ENCODE measurements at regions not wholly inside any gene's neighbourhood (a gene's known extent, or its start where the extent isn't known, plus 50 kb on each side); places are given as distances from the start of the nearest gene placed in this dataset.

DNA sequence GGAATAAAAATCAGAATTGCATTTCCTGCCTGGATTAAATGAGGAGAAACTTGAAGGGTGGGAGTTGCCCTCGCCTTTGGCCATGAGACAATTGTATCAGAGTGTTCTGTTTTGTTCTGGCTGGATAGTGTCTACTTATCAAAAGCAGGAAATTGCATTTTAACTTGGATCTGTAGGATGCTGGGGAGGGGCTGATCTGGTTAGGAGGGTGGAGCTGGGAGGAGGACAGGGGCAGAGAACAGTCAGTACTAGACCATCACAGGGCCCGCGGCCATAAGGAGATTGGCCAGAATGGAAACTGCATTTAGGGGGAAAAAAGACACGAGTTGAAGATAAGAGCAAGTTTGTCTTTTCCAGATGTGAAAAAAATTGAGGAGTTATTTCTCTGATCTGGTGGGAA lies 199.1 kb upstream of the POU3F3 start:
- no peak for DNase-seq

DNA sequence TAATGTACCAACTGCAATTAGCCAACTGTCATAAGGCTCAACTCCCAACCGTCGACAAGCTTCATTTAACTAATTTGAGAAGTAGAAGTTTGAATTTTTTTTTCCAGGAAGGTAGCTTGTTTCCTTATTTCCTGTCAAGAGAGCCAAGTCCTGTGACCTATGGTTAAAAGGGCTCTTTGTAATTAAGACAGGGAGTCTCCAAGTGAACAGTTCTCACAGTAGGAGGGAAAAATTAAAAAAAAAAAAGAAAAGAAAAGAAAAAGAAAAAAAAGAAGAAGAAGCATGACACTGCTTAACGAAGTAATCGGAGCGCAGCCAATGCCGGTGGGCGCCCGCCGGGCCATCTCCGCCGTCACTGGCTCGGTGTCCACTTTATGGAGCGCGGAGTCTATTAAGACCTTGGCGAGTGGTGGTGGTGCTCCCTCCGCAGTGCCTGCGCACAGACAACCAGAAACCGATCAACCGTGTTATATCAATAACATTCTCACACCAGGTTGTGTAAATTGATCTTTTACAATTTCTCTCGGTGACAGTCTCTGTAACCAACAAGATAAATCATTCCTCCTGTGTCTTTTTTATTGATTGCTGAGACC lies 197.2 kb upstream of the POU3F3 start:
- no peak for DNase-seq

DNA sequence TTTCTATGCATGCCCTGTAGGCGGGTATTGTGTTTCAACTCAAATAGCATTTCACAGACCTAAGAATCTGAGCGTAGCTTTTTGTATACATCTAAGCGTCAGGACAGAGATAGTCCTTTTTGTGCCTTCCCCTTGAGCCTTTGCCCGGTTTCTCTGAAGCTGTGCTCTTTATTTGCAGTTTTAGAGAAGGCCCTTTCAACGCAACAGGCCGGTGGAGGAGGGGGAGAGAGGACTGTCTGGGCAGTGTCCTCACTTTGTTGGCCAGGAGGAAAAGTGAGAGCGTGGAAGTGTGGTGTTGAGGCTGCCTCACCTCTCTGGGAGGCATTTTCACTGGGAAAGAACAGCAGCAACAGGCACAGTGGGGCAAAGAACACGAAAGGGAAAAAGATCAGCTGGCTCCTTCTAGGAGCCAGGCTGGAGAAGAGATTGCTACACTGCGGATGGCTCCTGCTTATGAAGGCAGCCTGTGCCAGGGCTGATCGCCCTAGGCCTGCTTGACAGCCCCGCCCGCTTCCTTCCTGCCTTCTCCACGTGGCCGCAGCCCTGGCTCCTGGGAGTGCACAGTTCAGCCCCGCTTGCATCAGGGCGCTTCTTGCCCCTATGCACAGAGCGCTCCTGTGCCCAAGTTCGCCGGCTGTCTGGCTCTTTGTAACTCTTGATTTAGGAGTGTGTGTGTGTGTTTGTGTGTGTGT lies 195.6 kb upstream of the POU3F3 start:
- no peak for DNase-seq

DNA sequence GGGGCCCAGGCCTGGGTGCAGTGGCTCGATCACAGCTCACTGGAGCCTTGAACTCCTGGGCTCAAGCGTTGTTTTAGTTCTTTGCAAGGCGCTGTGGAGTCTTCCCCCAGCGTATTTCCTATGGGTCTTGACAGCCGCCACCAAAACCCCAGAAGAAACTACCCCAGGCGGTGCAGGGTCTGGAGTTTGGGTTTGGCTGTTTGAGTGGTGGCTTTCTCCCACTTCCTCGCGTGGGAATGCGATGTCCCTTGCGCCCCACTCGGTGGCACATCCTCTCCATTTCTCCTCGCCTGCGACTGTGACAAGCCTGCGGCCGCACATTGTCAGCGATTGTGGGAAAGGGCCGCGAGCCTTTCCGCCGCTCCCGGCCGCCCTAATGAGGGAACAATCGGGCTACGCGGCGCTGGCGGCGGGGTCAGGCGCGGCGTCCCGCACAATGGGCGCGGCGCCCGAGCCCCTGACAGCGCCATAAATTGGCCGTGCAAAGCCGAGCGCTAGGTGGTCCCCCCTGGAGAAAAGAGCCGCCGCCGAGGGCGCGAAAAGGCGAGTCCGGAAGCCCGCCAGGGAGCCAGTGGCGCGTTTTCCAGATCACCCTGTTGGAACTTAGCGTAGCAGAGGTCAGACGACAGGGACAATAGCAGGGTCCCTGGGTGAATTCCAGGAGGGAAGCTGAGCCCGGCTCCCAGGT lies 194.9 kb upstream of the POU3F3 start:
- DNase-seq, result no peak

DNA sequence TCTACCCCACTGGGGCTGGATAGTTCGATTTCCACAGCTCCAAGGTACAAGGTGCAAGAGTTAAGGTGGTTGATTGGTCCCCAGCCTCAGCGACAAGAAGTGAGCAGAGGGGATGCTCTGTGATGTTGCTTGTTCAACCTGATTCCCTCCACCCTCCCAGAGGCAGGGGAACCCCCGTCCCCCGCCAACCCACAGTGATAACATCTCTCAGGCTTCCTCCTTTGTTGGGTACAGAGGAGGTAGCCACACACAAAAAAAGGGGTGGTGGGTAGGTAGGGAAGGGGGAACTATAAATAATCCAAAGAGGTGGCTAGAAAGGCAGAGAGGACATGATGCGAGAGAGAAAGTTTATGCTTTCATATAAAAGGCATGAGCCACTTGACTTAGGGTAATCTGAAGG lies 192.9 kb upstream of the POU3F3 start:
- no peak for DNase-seq

DNA sequence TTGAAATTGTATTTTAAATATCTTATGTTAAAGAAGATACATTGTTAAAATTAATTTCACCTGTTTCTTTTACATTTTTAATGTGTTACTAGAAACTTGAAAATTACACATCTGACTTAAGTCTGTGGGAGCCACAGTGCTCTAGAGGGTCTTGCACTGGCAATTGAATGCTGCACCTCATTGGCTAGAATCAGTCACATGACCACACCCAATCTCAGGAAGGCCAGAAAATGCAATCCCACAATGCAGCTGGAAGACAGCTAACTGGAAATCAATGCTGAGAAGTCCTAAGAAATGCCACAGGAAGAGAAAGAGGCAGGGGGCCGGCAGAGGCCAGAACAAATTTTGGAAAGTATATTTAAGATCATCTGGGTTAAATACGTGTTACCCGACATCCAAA lies 189.2 kb upstream of the POU3F3 start:
- no peak for DNase-seq

DNA sequence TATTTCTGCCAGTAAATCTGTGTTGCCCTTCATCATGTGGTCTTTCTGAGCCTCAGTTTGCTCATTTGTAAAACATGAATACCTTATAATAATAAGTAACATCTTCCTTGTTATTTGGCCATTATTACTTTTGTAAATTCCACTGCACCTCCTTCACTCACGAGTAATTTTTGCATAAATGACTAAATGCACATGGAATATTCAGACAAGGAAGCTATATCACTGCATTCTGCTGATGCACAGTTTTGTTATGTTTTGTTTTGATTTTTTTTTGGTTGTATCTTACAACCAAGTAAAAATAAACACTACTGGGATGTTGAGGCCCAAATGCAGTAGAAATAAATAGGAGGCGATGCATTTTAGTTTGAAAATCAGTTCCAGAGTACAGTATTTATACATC lies 185.3 kb upstream of the POU3F3 start:
- no peak for DNase-seq

DNA sequence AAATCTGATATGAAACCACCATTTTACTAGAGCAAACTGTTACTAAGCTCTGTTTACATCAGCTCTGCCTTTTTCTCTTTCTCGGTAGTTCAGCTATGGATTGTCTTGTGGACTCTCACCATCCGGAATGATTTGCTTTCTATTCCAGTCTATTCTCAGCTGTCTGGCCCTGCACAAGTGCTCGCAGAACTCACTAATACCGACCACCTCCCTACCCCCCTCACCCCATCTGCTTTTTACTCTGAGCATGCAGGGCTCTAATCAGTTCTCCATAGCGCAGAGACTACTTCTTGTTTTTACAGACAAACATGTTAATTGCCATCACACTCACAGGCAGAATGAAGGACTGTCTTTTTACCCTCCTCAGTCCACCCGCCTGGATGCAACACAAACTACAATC lies 180.7 kb upstream of the POU3F3 start:
- DNase-seq, result no peak

DNA sequence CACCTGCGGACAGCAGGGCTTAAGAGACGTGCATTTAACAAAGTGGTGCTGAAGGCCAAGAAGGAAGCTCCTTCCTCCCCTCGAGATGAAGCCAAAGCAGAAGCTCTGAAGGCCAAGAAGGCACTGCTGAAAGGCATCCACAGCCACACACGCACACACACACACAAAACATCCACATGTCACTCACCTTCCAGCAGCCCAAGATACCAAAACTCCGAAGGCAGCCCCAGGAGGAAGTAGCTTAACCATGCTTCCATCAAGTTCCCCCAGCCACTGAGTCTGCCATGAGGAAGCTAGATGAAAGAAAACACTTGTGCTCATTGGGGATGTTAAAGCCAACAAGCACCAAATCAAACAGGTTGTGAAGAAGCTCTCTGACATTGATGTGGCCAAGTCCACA lies 175.7 kb upstream of the POU3F3 start:
- DNase-seq, result no peak

DNA sequence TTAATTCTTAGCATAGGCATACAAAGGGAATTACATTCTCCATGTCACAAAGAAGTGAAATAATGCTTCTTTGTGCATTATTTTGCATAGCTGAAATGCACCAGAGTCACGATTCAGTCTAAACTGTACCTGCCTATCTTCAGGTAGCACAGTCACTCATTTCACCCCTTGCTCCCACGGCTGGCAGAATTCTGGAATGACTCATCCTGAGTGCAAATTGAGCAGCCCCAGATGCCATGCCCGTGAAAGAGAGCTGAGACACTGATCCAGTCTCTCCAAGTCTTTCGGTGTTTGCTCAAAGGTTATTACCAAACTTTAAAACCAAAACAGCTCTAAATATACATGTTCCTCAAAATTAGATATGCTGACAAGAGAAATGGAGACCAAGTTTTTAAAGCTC lies 168.3 kb upstream of the POU3F3 start:
- no peak for DNase-seq

DNA sequence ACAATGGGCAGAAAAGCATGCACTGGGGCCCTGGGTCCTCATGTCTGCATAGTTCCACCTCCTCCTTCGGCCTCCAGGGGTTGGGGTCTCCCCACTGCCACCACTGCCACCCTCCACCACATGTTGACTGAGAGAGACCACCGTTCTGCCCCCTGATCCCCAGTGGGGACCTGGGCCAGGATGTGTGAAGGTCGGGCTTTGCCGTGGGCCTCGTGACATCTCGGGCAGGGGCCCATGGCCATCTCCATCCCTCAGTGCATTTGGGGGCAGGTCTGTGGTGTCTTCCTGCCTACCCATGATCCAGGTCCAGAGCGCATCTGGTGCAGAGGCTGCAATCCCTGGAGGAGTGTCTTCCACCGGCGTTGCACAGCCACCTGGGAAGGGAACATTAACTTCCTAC lies 166.8 kb upstream of the POU3F3 start:
- DNase-seq, result no peak

DNA sequence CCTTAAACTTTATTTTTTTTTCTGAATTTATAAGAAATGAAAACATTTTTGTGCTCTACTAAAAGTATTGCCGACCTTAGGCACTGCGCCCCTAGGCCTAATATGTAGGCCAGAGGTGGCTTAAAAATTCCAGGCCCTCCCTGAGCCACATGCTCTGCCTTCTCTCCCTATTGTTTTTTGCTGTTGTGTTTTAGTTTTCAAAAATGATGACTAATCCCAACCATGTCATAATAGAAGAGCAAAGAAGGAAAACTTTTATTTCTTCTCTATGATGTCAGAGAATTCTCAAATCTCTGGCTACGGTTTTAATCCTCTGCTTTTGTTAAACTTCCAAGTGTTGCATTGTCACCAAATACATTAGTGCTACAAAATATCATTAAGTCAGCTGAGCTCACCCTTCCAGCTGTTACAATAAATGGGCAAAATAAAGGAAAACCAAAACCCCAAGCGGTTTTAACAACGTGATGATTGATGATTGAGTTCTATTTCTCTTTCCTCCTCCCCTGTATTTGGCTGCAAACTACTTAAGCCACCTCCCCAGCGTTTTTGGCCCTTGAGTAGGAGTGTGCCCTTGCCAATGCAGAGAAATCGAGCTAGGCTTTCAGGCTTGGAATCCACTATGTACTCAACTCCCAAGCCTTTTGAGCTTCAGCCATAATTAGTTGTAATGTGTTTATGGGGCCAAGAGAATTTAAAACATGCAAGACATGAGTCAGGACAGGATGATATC lies 163.5 kb upstream of the POU3F3 start:
- DNase-seq, result peak; percentile 1

DNA sequence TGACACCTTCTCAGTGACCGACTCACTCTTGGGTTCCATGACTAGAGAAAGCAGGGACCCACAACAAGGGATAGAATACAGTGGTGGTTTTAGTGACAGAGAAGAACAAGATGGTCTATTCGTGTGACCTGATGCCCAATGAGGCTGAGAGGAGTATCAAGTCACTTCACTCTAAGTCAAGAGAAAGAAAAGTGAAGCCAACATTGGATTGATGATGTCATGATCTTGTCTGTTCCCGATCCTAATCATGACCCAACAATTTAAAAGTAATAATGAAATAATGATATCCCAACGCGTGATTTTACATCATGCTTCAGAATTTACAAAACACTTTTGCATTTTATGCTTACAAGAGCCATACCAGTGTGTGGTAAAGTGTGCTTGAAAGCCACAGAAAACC lies 155.6 kb upstream of the POU3F3 start:
- no peak for DNase-seq

DNA sequence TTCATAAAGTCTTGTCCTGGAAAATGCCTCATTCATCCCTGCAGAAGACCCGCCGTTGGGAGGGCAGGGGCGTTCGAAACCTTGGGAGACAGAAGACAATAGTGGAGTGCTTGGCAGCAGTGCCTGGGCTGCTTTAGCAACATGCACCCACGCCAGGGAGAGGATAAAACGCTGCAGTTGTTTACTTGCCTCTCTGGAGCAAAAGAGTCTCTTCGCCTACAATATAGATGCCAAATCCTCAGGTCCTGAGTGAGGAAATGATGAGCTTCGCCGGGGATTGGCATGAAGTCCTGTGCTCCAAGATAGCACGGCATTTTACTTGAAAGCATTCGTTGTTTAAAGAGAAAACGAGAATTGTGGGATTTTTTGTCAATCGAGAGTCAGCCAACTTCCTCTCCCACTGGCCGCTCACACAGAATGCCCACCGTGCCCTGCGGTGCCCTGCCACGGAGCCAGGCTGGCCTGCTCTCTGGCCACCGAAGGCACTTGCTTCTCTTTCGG lies 152.5 kb upstream of the POU3F3 start:
- no peak for DNase-seq

DNA sequence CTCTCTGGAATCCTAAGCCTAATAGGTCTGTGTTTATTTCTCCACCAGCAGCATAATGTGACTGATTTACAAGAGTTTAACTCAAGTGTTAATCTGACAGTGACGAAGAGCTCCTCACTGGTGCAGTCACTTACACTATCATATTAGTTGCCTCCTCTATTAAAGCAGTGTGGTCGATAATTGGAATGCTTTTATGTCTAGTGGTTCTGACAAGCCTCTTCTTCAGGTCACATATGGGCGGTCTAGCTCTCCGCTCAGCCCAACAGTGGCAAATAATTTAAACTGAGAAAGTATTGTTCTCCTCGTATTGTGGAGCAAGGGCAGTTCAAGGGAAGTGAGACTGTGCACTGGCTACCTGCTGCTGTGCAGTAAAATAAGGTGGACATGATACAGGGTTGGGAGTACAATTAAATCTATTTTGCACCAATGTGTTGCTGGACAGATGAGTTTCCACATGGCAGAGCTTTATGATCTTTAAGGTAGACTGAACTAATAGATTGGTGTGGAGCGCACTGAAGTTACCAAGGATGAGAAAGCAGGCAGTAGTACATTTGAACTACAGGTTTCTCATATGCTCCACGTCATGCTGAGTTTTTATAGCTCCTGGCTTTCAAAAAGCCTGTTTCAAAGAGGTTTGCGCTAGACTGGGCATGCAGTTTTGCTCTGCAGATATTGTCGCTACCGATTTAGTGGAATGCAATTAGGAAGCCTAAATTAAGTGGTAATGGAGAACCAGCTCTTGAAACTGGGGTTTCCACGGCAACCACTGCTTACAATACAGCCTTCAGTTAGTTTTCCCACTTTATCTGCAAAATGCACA lies 151.7 kb upstream of the POU3F3 start:
- DNase-seq, result no peak

DNA sequence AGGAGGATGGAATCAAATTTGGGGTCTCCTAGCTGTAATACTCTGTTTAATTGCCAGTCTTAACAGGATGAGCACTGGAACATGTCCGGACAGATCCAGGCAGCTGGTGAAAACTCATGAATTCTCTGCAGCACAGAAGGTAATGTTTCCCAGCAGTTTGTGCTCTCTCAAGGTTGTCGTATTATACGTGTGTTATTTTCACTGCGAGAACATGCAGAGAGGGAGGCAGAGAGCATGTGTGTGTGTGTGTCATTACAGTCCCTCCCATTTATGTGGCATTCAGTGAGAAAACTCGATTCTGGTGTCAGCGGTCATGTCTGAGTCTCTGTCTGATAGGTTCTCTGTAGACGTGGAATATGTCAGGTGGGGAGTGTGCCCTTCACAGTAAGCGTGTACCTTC lies 150.2 kb upstream of the POU3F3 start:
- DNase-seq, result no peak

DNA sequence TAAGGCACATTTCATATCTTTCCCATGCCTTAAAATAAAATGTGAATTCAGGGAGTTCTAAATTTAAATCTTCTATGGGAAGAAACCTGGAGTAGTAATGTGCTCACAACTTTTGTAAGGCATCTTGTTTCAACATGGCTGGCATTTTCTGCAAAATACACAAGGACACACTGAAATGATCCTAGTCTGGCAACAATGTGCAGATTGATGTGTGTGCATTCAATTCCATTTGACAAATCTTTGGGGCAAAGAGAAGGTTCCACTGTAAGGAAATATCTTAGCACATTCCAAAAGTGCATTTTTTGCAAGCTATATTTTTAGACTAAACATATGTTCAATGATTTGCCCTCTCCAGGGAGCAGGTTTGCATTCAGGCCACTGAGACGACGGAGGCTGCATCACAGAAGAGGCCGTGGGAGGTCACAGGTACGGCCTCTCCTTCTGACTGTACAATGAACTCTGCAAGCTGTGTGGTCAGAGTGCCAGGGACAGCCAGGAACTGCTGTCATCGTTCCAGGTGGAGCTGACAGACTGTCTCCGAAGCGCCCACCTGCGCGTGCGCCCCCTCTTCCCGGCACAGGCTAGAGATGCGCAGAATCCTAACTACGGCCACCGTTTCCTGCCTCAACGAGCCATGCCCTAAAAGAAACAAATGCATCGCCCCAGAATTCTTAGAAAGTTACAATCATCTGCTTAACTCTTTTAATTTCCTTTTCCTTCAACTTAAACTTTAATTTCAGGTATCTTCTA lies 149.2 kb upstream of the POU3F3 start:
- no peak for DNase-seq

DNA sequence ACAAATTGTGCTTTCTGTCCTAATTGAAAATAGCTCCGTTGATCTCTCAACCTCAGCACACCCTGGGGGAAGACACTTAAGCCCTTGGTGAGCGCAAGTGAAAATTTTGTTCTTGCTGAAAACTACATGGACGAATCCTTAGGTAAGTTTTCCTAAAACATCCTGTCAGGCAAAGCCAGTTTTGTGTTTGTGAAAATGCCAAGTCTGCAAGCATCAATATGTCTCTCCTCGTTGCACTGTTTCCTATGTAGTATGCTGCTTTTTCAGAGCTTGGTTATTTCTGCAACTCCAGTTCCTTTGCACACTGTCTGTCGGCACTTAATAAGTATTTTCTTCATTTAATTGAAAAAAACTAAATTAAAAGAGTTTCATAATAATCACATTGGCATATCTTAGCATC lies 146.9 kb upstream of the POU3F3 start:
- no peak for DNase-seq

DNA sequence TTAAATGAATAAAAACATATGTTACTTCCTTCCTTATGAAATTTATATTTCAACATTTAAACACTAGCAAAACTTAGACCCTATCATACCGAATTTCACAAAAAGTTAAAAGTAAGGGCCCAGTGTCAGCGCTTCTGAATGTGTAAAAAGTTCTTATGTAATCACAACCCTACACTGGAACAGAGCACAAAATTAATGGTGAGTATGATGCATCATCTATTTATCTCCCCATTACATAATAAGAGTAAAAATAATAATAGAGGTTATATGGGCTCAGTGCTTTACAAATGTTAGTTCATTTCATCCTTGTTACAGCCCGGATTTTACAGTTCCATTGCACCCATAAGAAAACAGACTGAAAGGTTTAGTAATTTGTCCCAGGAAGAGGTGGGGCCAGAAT lies 144.9 kb upstream of the POU3F3 start:
- DNase-seq, result no peak

DNA sequence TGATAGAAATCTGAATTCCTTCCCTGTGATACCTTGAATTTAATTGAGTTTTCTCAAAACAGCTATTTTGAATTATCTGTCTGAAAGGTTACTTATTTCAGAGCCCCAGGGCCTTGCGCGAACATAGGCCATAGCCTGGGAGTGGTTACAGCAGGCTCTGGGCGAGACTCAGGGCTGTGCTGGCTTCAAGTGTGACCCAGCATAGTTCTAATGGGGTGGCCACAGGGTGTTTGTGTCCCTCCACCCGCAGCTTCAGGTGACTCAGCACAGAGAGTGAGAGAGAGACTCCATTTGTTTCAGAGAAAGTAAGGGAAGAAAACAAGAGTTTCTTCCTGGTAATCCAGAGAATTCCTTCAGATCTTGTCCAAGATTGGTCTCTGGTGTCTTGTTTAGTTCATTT lies 137.9 kb upstream of the POU3F3 start:
- no peak for DNase-seq

DNA sequence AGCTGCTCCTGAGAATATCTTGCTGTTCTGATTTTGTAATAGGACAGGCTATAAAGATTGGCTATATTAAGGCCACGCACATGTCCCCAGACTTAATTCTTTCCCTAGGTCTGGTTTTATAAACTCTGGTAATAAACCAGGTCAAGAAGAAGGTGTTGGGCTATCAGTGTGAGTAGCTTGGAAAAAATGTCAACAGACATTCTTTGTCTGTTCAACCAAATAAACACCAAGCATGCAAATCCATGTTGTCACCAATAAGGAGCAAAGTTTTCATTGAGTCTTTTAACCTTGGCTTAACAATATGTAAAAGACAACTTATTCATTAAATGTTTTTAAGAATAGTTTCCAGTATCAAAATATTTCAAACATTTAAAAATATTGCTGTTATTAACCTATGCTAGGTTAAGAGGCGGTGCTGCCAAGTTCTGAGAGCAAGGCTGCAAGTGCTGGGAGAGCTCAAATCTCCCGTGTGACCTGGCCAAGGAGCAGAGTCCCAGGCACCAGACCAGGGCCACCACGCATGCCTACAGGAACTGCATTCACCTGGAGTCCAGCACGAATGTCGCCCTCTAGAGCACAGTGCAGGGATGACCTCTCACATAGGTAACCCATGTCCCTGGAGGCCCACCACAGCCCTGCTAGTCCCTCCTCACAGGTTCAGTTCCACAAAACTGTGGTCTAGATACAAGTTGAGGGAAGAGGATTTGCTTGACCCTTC lies 120.5 kb upstream of the POU3F3 start:
- DNase-seq, result no peak

Data from NCI-H446 treated with DMSO at 0.1 percent for 48 hours (cell line).